GM23338 (cell line): ENCODE measurements at regions not wholly inside any gene's neighbourhood (a gene's known extent, or its start where the extent isn't known, plus 50 kb on each side); places are given as distances from the start of the nearest gene placed in this dataset.

Experiments
- CREB1 ChIP-seq: fragments of 250-450 bp; sonication (Bioruptor Pico); IDR thresholded peaks from 2 replicates; pipeline ENCODE4 v1.5.0; 2020; ENCODE audit warnings: low read depth, mild to moderate bottlenecking, moderate library complexity
- EZH2 ChIP-seq: fragments of 200-600 bp; sonication (generic); IDR thresholded peaks from one replicate; pipeline ENCODE4 v1.8.0; 2017; ENCODE audit warnings: antibody characterized with exemption, mild to moderate bottlenecking, low read depth; ENCODE audit not compliant: unreplicated experiment
- EZH2phosphoT487 ChIP-seq: fragments of 200-600 bp; sonication (generic); IDR thresholded peaks from one replicate; pipeline ENCODE4 v1.8.1; 2018; ENCODE audit warnings: antibody characterized with exemption; ENCODE audit not compliant: unreplicated experiment
- JUNB ChIP-seq: IDR thresholded peaks from one replicate; pipeline ENCODE4 v1.6.1; 2016; ENCODE audit warnings: antibody characterized with exemption; ENCODE audit not compliant: unreplicated experiment
- NANOG ChIP-seq: IDR thresholded peaks from 2 replicates; pipeline ENCODE4 v1.6.1; 2016; ENCODE audit warnings: antibody characterized with exemption, borderline replicate concordance
- POLR2AphosphoS5 ChIP-seq: IDR thresholded peaks from 2 replicates; pipeline ENCODE4 v1.6.1; 2016; ENCODE audit warnings: antibody characterized with exemption, low read depth
- STAT1 ChIP-seq: IDR thresholded peaks from one replicate; pipeline ENCODE4 v1.6.1; 2016; ENCODE audit warnings: antibody characterized with exemption; ENCODE audit not compliant: unreplicated experiment
- ZNF114 ChIP-seq: fragments of 250-450 bp; sonication (Bioruptor Pico); IDR thresholded peaks from 2 replicates; pipeline ENCODE4 v1.5.0; 2020; ENCODE audit warnings: mild to moderate bottlenecking, moderate library complexity
- ZNF331 ChIP-seq: fragments of 250-450 bp; sonication (Bioruptor Pico); IDR thresholded peaks from 2 replicates; pipeline ENCODE4 v1.5.0; 2020; ENCODE audit warnings: low read depth, mild to moderate bottlenecking, moderate library complexity
- TF ChIP-seq, protein P1 (sequence below), 2 experiments: fragments of 200-600 bp in 1 of 2; sonication (generic) in 1 of 2; conservative IDR thresholded peaks; 2 replicates each; pipeline versions ENCODE4 v1.5.1 to v1.6.1; 2016 to 2017; ENCODE audit warnings: antibody characterized with exemption in 2 of 2, low read depth in 2 of 2, mild to moderate bottlenecking in 2 of 2, moderate library complexity in 1 of 2
- TF ChIP-seq, protein P2 (sequence below): IDR thresholded peaks from one replicate; pipeline ENCODE4 v1.6.1; 2018; ENCODE audit warnings: antibody characterized with exemption; ENCODE audit not compliant: unreplicated experiment

DNA sequence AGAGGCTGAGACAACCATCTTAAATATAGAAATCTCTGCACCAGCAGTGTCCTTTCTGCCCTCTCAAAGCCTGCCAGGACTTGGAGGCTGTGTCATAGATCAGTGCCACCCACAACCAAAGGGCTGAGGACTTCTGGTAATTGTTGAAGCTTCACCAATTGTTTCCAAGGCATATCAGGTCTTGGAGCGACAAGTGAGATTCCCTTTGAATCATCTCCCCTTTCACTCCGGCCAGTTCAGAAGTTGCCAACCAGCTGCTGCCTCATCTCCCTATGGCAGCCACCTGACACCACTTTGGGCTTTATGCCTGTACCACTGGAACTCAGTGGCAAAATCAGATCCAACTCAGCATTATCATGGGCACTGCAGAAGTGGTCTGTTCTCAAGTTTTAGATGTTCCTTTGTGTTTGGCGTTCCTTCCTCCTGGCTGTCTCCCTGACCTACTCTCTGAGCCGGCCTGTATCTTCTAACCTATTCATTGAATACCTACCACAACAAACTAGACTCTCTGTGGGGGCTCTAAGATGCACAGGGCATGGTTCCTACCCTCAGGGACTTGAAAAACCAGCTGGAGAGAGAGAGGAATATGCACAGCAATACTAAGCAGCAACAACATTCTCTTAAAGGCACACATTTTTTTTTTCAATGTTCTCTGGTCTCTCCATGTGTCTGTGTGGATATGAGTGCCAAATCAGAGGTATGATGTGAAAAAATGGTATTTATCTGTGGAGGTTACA is 90.8 kb upstream of the PFN2 start:
- no peak for TF ChIP-seq EZH2
- TF ChIP-seq, protein P1, sequence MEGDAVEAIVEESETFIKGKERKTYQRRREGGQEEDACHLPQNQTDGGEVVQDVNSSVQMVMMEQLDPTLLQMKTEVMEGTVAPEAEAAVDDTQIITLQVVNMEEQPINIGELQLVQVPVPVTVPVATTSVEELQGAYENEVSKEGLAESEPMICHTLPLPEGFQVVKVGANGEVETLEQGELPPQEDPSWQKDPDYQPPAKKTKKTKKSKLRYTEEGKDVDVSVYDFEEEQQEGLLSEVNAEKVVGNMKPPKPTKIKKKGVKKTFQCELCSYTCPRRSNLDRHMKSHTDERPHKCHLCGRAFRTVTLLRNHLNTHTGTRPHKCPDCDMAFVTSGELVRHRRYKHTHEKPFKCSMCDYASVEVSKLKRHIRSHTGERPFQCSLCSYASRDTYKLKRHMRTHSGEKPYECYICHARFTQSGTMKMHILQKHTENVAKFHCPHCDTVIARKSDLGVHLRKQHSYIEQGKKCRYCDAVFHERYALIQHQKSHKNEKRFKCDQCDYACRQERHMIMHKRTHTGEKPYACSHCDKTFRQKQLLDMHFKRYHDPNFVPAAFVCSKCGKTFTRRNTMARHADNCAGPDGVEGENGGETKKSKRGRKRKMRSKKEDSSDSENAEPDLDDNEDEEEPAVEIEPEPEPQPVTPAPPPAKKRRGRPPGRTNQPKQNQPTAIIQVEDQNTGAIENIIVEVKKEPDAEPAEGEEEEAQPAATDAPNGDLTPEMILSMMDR (conservative IDR thresholded peaks at IDR 0.05; ENCODE audit: low read depth in 2 of 2), result no peak
- no peak for TF ChIP-seq POLR2AphosphoS5
- no peak for TF ChIP-seq ZNF331 (CRISPR knock-in tag)
- no peak for TF ChIP-seq CREB1 (CRISPR knock-in tag)
- TF ChIP-seq EZH2phosphoT487, result no peak
- no peak for TF ChIP-seq STAT1
- TF ChIP-seq, protein P2, sequence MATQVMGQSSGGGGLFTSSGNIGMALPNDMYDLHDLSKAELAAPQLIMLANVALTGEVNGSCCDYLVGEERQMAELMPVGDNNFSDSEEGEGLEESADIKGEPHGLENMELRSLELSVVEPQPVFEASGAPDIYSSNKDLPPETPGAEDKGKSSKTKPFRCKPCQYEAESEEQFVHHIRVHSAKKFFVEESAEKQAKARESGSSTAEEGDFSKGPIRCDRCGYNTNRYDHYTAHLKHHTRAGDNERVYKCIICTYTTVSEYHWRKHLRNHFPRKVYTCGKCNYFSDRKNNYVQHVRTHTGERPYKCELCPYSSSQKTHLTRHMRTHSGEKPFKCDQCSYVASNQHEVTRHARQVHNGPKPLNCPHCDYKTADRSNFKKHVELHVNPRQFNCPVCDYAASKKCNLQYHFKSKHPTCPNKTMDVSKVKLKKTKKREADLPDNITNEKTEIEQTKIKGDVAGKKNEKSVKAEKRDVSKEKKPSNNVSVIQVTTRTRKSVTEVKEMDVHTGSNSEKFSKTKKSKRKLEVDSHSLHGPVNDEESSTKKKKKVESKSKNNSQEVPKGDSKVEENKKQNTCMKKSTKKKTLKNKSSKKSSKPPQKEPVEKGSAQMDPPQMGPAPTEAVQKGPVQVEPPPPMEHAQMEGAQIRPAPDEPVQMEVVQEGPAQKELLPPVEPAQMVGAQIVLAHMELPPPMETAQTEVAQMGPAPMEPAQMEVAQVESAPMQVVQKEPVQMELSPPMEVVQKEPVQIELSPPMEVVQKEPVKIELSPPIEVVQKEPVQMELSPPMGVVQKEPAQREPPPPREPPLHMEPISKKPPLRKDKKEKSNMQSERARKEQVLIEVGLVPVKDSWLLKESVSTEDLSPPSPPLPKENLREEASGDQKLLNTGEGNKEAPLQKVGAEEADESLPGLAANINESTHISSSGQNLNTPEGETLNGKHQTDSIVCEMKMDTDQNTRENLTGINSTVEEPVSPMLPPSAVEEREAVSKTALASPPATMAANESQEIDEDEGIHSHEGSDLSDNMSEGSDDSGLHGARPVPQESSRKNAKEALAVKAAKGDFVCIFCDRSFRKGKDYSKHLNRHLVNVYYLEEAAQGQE, result no peak
- TF ChIP-seq NANOG, result no peak
- TF ChIP-seq ZNF114 (CRISPR knock-in tag), result no peak
- no peak for TF ChIP-seq JUNB
